SU-DHL-6 (cell line): ENCODE measurements at regions not wholly inside any gene's neighbourhood (a gene's known extent, or its start where the extent isn't known, plus 50 kb on each side); places are given as distances from the start of the nearest gene placed in this dataset.

Experiments
- CTCF ChIP-seq: fragments of 200-600 bp; sonication (generic); IDR thresholded peaks from one replicate; pipeline ENCODE4 v1.5.1; 2017; ENCODE audit warnings: antibody characterized with exemption, mild to moderate bottlenecking, low read length, moderate library complexity; ENCODE audit not compliant: insufficient read depth, poor library complexity, severe bottlenecking
- EZH2phosphoT487 ChIP-seq: fragments of 200-600 bp; sonication (generic), shearing (Covaris generic); conservative IDR thresholded peaks from 2 replicates; pipeline ENCODE4 v1.6.1; 2018; ENCODE audit warnings: mild to moderate bottlenecking, antibody characterized with exemption, low read length, moderate library complexity, mixed read lengths

DNA sequence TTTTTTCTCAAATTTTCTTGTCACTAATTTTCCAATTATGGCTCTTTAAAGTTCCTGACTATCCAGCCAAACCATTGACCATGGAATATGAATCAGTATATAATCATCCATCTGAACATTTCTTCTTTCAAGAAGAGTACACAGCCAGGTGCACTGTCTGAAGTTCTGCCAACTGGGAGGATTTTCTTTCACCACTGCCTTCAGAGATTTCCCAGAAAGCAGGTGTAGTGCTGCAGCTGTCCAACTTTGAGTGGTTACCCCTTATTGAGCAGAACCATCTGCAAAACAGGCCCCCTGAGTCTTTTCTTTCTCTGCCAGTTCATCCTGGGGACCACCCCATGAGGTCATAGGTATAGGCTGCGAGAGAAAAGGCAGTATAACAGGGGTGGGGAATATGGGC lies 1213.2 kb downstream of the RAPGEF2 start:
- no peak for TF ChIP-seq CTCF
- no peak for TF ChIP-seq EZH2phosphoT487
